SK-N-SH (cell line): ENCODE measurements at regions not wholly inside any gene's neighbourhood (a gene's known extent, or its start where the extent isn't known, plus 50 kb on each side); places are given as distances from the start of the nearest gene placed in this dataset.

Source experiments
- CTCF ChIA-PET: fragments of 300-600, 350-600 bp; formaldehyde crosslinking; extraction: SDS; loops from one replicate; lab custom pipeline; 2021; lab: Yijun Ruan, JAX
- POLR2A ChIA-PET: fragments of 350-600 bp; sonication (Branson Sonifier 250); formaldehyde crosslinking; extraction: SDS; loops from one replicate; lab custom pipeline; 2020; ENCODE audit warnings: antibody characterized with exemption, inconsistent platforms; lab: Yijun Ruan, JAX
- DNase-seq: peaks from one replicate; pipeline ENCODE4 v3.0.0; 2012
- H2AFZ ChIP-seq: fragments of 200-600 bp; sonication (generic); 2 replicates; pipeline ENCODE4 v1.8.1; 2016; ENCODE audit warnings: antibody characterized with exemption, mild to moderate bottlenecking, low read depth
- H3F3A ChIP-seq: fragments of 200-600 bp; sonication (generic); replicated peaks from 2 replicates; pipeline ENCODE3; 2016; ENCODE audit warnings: antibody characterized with exemption, mild to moderate bottlenecking; ENCODE audit not compliant: insufficient read depth
- H3K27ac ChIP-seq, 2 experiments: fragments of 200-500 bp in 1 of 2; fragments of 200-600 bp in 1 of 2; sonication (Bioruptor generic) in 1 of 2; sonication (generic), shearing (Covaris generic) in 1 of 2; 2 replicates each; pipeline versions ENCODE4 v1.5.1 to v1.6.1; 2014 to 2016; ENCODE audit warnings: low read depth in 2 of 2, inconsistent platforms in 1 of 2, low read length in 1 of 2, mild to moderate bottlenecking in 1 of 2, mixed read lengths in 1 of 2
- H3K27me3 ChIP-seq: fragments of 200-600 bp; sonication (generic), shearing (Covaris generic); 2 replicates; pipeline ENCODE4 v1.6.1; 2016; ENCODE audit warnings: mixed run types; ENCODE audit not compliant: insufficient read depth
- H3K36me3 ChIP-seq, 2 experiments: fragments of 200-500 bp in 1 of 2; fragments of 200-600 bp in 1 of 2; sonication (Bioruptor generic) in 1 of 2; sonication (generic) in 1 of 2; replicated peaks in 1 of 2; 2 replicates each; pipeline versions ENCODE3 to v1.5.1; 2014 to 2016; ENCODE audit warnings: low read length in 1 of 2, mild to moderate bottlenecking in 1 of 2; ENCODE audit not compliant: insufficient read depth in 2 of 2, control insufficient read depth in 1 of 2
- H3K4me1 ChIP-seq, 2 experiments: fragments of 200-500 bp in 1 of 2; fragments of 200-600 bp in 1 of 2; sonication (Bioruptor generic) in 1 of 2; sonication (generic), shearing (Covaris generic) in 1 of 2; 2 replicates each; pipeline versions ENCODE4 v1.5.1 to v1.6.1; 2014 to 2016; ENCODE audit warnings: low read depth in 1 of 2, low read length in 1 of 2, mixed run types in 1 of 2; ENCODE audit not compliant: insufficient read depth in 2 of 2, control insufficient read depth in 1 of 2
- H3K4me2 ChIP-seq: fragments of 200-600 bp; sonication (generic), shearing (Covaris generic); 2 replicates; pipeline ENCODE4 v1.6.1; 2017; ENCODE audit warnings: mixed run types
- H3K4me3 ChIP-seq, 2 experiments: fragments of 200-500 bp in 1 of 2; fragments of 200-600 bp in 1 of 2; sonication (Bioruptor generic) in 1 of 2; sonication (generic), shearing (Covaris generic) in 1 of 2; 2 replicates each; pipeline versions ENCODE4 v1.5.1 to v1.8.1; 2014 to 2016; ENCODE audit warnings: low read depth in 2 of 2, inconsistent platforms in 1 of 2, low read length in 1 of 2, mild to moderate bottlenecking in 1 of 2, mixed read lengths in 1 of 2, moderate library complexity in 1 of 2
- H3K79me2 ChIP-seq: fragments of 200-600 bp; sonication (generic); 2 replicates; pipeline ENCODE4 v1.8.1; 2017; ENCODE audit warnings: mild to moderate bottlenecking; ENCODE audit not compliant: insufficient read depth
- H3K9ac ChIP-seq: fragments of 200-600 bp; sonication (generic); 2 replicates; pipeline ENCODE4 v1.6.1; 2017; ENCODE audit warnings: mixed run types
- H3K9me2 ChIP-seq: fragments of 200-600 bp; sonication (generic); 2 replicates; pipeline ENCODE4 v1.6.1; 2017; ENCODE audit warnings: mixed run types
- H3K9me3 ChIP-seq: fragments of 200-600 bp; sonication (generic); 2 replicates; pipeline ENCODE4 v1.6.1; 2017; ENCODE audit warnings: mixed run types, mild to moderate bottlenecking, moderate library complexity
- H4K20me1 ChIP-seq: fragments of 200-600 bp; sonication (generic); 2 replicates; pipeline ENCODE4 v1.6.1; 2017; ENCODE audit warnings: mild to moderate bottlenecking, mixed run types; ENCODE audit not compliant: insufficient read depth
- CTCF ChIP-seq: fragments of 200-600 bp; sonication (generic); IDR thresholded peaks from 2 replicates; pipeline ENCODE4 v1.6.1; 2017; ENCODE audit warnings: antibody characterized with exemption, mild to moderate bottlenecking, moderate library complexity
- ELF1 ChIP-seq: IDR thresholded peaks from 2 replicates; pipeline ENCODE4 v1.4.0; 2012
- EP300 ChIP-seq, 2 experiments: IDR thresholded peaks; 2 replicates each; pipeline versions ENCODE4 v1.4.0 to v1.6.1; 2012; ENCODE audit warnings: borderline replicate concordance in 1 of 2, low read depth in 1 of 2, low read length in 1 of 2
- EZH2phosphoT487 ChIP-seq: fragments of 200-600 bp; sonication (generic); IDR thresholded peaks from 2 replicates; pipeline ENCODE4 v1.6.1; 2017; ENCODE audit warnings: low read depth, mixed run types, mild to moderate bottlenecking, antibody characterized with exemption, moderate library complexity, borderline replicate concordance
- FOSL2 ChIP-seq: IDR thresholded peaks from 2 replicates; pipeline ENCODE4 v1.4.0; 2012; ENCODE audit warnings: low read depth, mild to moderate bottlenecking, moderate library complexity, borderline replicate concordance
- FOXJ3 ChIP-seq: sonication (generic); formaldehyde crosslinking; IDR thresholded peaks from 2 replicates; pipeline ENCODE4 v1.5.1; 2020; ENCODE audit warnings: mild to moderate bottlenecking, missing genetic modification reagents
- GABPA ChIP-seq: IDR thresholded peaks from 2 replicates; pipeline ENCODE4 v1.4.0; 2012; ENCODE audit warnings: low read depth, mild to moderate bottlenecking
- GATA2 ChIP-seq: sonication (generic); formaldehyde crosslinking; IDR thresholded peaks from 2 replicates; pipeline ENCODE4 v1.5.0; 2020; ENCODE audit warnings: mild to moderate bottlenecking, missing genetic modification reagents
- IRF3 ChIP-seq: fragments of 150-350 bp; IDR thresholded peaks from 2 replicates; pipeline ENCODE4 v1.6.1; 2016; ENCODE audit warnings: mild to moderate bottlenecking, low read depth, low read length
- MAX ChIP-seq: IDR thresholded peaks from 2 replicates; pipeline ENCODE4 v1.4.0; 2012; ENCODE audit warnings: low read depth
- MEF2A ChIP-seq: IDR thresholded peaks from 2 replicates; pipeline ENCODE4 v1.4.0; 2012; ENCODE audit warnings: low read depth, borderline replicate concordance
- NFIC ChIP-seq: IDR thresholded peaks from 2 replicates; pipeline ENCODE4 v1.4.0; 2012; ENCODE audit warnings: borderline replicate concordance
- NRF1 ChIP-seq: IDR thresholded peaks from 2 replicates; pipeline ENCODE4 v1.6.1; 2012; ENCODE audit warnings: low read depth, mild to moderate bottlenecking, low read length
- PBX3 ChIP-seq: IDR thresholded peaks from 2 replicates; pipeline ENCODE4; 2012
- POLR2AphosphoS5 ChIP-seq: IDR thresholded peaks from 2 replicates; pipeline ENCODE4 v1.6.1; 2012; ENCODE audit warnings: low read depth, low read length
- REST ChIP-seq: IDR thresholded peaks from 2 replicates; pipeline ENCODE4 v1.6.1; 2012; ENCODE audit warnings: mild to moderate bottlenecking, low read depth, low read length, moderate library complexity
- SIN3A ChIP-seq: IDR thresholded peaks from 2 replicates; pipeline ENCODE4 v1.6.1; 2012; ENCODE audit warnings: low read depth, mild to moderate bottlenecking, low read length, moderate library complexity, borderline replicate concordance
- TCF12 ChIP-seq: IDR thresholded peaks from 2 replicates; pipeline ENCODE4 v1.4.0; 2012
- TEAD4 ChIP-seq: IDR thresholded peaks from 2 replicates; pipeline ENCODE4 v1.4.0; 2012; ENCODE audit warnings: mild to moderate bottlenecking, borderline replicate concordance; ENCODE audit not compliant: insufficient read depth
- YY1 ChIP-seq: IDR thresholded peaks from 2 replicates; pipeline ENCODE4 v1.4.0; 2012; ENCODE audit warnings: low read depth, mild to moderate bottlenecking
- WGBS: methylation state at CpG from one replicate; pipeline ENCODE4 v1.1.6; 2017; ENCODE audit warnings: low lambda C conversion rate; 5-methylcytosine and 5-hydroxymethylcytosine counted together

GRCh38 chr15:96418146-96418545 lies 87.6 kb downstream of the NR2F2 start (continued):
- TF ChIP-seq REST: no peak
- TF ChIP-seq MAX: no peak
- TF ChIP-seq SIN3A: no peak
- TF ChIP-seq FOXJ3 (CRISPR knock-in tag): no peak
- no peak for TF ChIP-seq GABPA
- TF ChIP-seq, all 33 proteins: peak for 0

GRCh38 chr15:96421178-96421601 lies 90.7 kb downstream of the NR2F2 start:
- H3K4me3 ChIP-seq: no peak overlapping the region
- TF ChIP-seq TEAD4 (no peak), YY1 (no peak), MEF2A (no peak), GATA2 (CRISPR knock-in tag) (no peak), IRF3 (no peak), EP300 (IDR thresholded peaks at IDR 0.05; ENCODE audit: borderline replicate concordance in 1 of 2, low read depth in 1 of 2, low read length in 1 of 2) (no peak), PBX3 (no peak), EZH2phosphoT487 (no peak), REST (no peak), MAX (no peak), CTCF (no peak), FOSL2 (no peak), NFIC (no peak), POLR2AphosphoS5 (no peak), ELF1 (no peak), TCF12 (no peak), NRF1 (no peak)
- no peak overlapping the region for H3K4me2 ChIP-seq
- no peaks in the 10 kb centered on the region for H3K9me2 ChIP-seq
- H3K9me3 ChIP-seq: no peaks in the 10 kb centered on the region
- no peak overlapping the region for H3K9ac ChIP-seq
- no peak overlapping the region for H3K27ac ChIP-seq
- H3K27me3 ChIP-seq: peaks cover 22% of the 10 kb centered on the region; the same call in 1 of the 2 replicates
- no peaks in the 10 kb centered on the region for H4K20me1 ChIP-seq
- peaks cover 0 to 6% of the 10 kb centered on the region in 2 experiments; a peak in 1 of 4 replicates for H3K4me1 ChIP-seq
- ChIA-PET CTCF (no interaction called here), POLR2A (no interaction called here)
- no peaks in the 10 kb centered on the region for H3K36me3 ChIP-seq
- WGBS: 11% methylated on average over 8 of the region's 8 CpGs
- no peak for DNase-seq
- no peaks in the 10 kb centered on the region for H3F3A ChIP-seq
- no peaks in the 10 kb centered on the region for H3K79me2 ChIP-seq
- no peak overlapping the region for H2AFZ ChIP-seq
